Brain microvascular endothelial cell (primary cell): ENCODE measurements at regions not wholly inside any gene's neighbourhood (a gene's known extent, or its start where the extent isn't known, plus 50 kb on each side); places are given as distances from the start of the nearest gene placed in this dataset.
"Not testable (repeated sequence)": the region's sequence is repeated elsewhere in the genome, so short reads cannot be mapped to it uniquely, and the experiment has no call there.

ENCODE experiments used
- DNase-seq: peaks from one replicate; pipeline ENCODE4 v3.0.0-alpha.2; 2020
- H3K27ac ChIP-seq: fragments of 250-450 bp; sonication (Bioruptor Pico); 2 replicates; pipeline ENCODE4 v1.5.1; 2020; ENCODE audit warnings: mild to moderate bottlenecking, moderate library complexity
- H3K27me3 ChIP-seq: fragments of 250-450 bp; sonication (Bioruptor Pico); replicated peaks from 2 replicates; pipeline ENCODE4 v1.5.1; 2020; ENCODE audit warnings: mild to moderate bottlenecking
- H3K36me3 ChIP-seq: fragments of 250-450 bp; sonication (Bioruptor Pico); replicated peaks from 2 replicates; pipeline ENCODE4 v1.5.1; 2020; ENCODE audit warnings: mild to moderate bottlenecking
- H3K4me3 ChIP-seq: 2 replicates; pipeline ENCODE4 v1.5.1; 2011; ENCODE audit warnings: low read depth, mild to moderate bottlenecking, control low read depth, low read length, moderate library complexity
- in situ Hi-C: cut with HindIII; loops from 2 replicates; pipeline ENCODE4 v1.10.0; 2017; ENCODE audit warnings: low sequenced_read_pairs, low pct_ligation_motif_present
- TF ChIP-seq, protein P1 (sequence below): IDR thresholded peaks from 2 replicates; pipeline ENCODE4 v1.5.1; 2011; ENCODE audit warnings: low read depth, mild to moderate bottlenecking, moderate library complexity, low read length, control low read depth, inconsistent platforms; ENCODE audit errors: missing control alignments

DNA sequence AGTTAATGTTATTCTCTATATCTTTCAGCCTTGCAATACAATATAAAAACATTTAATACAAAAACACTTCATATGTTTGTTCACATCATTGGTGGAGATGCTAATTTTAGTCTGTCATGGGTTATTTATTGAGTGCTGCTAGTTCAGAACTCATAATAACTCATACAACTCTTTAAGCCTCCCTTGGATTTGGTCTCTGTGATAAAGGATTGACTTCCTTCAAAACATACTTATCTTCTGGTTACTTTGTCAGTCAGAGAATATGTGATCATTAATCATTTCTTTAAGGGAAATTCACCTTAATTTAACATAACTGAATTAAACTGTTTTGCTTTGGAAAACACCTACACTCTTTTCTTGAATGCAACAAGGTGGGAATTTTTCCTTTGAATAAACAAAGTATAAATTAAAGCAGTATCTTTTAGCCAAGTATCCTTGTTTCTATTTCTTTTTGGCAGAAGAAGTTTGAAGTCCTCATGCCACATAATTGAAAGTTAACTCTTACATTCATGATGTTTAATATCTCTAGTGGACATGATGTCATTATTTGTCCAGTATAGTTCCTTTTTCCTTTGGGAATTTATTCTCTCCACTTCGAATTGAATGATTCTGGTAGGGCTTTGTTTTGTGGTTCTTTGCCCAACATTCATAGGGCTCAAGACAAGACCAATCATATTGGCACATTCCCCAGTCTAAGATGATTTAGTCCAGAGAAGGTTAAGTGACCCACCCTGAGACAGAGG is 133.2 kb upstream of the CENPW start:
- in situ Hi-C loops, result no loop called here
- no peak overlapping the region for H3K4me3 ChIP-seq
- DNase-seq, result no peak
- TF ChIP-seq, protein P1, sequence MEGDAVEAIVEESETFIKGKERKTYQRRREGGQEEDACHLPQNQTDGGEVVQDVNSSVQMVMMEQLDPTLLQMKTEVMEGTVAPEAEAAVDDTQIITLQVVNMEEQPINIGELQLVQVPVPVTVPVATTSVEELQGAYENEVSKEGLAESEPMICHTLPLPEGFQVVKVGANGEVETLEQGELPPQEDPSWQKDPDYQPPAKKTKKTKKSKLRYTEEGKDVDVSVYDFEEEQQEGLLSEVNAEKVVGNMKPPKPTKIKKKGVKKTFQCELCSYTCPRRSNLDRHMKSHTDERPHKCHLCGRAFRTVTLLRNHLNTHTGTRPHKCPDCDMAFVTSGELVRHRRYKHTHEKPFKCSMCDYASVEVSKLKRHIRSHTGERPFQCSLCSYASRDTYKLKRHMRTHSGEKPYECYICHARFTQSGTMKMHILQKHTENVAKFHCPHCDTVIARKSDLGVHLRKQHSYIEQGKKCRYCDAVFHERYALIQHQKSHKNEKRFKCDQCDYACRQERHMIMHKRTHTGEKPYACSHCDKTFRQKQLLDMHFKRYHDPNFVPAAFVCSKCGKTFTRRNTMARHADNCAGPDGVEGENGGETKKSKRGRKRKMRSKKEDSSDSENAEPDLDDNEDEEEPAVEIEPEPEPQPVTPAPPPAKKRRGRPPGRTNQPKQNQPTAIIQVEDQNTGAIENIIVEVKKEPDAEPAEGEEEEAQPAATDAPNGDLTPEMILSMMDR, result no peak
- H3K27me3 ChIP-seq, result no peaks in the 10 kb centered on the region
- H3K27ac ChIP-seq, result no peak overlapping the region
- no peaks in the 10 kb centered on the region for H3K36me3 ChIP-seq

DNA sequence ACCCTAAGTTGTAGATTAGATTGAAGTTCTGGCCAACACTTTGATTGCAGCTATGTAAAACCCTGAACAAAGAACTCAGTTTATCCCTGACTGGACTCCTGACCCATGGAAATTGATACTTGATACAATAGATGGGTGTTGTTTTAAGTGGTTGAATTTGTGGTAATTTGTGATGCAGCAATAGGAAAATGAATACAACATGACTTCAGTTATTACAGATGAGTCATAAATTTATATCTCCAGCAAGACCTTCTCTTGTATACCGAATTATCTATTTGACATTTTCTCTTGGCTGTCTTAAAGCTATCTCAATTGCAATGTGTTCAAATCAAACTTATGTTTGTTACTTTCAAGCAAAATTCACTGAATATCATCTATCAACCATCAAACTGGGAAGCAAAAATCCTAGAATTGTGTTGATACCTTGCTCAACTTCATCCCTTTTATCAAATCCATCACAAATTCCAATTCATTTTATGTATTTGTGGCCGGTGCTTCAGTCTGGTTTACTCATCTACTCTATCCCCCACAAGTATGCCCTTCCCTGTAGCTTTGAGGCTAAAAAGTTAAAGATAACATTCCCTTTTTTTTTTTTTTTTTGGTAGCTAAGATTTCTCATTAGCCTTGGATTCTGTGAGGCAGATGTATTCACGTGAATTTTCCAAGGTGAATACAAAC is 129.4 kb upstream of the CENPW start:
- in situ Hi-C loops, result no loop called here
- Histone ChIP-seq H3K4me3 (no peak overlapping the region), H3K27me3 (no peaks in the 10 kb centered on the region), H3K27ac (no peak overlapping the region), H3K36me3 (no peaks in the 10 kb centered on the region)
- TF ChIP-seq, protein P1, result no peak
- no peak for DNase-seq

DNA sequence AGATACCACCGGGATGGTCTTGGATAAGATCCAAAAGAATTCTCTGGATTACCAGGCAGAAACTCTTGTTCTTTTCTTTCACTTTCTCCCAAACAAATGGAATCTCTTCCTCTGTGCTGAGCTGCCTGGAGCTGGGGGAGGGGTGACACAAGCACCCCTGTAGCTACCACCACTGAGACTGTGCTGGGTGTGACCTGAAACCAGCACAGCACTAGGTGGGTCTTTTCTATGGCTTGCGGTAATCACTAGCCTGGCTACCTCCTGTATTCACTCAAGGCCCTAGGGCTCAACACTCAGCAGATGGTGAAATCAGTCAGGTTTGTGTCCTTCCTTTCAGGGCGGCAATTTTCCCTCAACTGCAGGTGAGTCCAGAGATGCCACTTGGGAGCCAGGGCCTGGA is 122.4 kb upstream of the CENPW start:
- in situ Hi-C loops, result no loop called here
- no peaks in the 10 kb centered on the region for H3K27me3 ChIP-seq
- H3K4me3 ChIP-seq, result no peak overlapping the region
- DNase-seq, result no peak
- no peaks in the 10 kb centered on the region for H3K36me3 ChIP-seq
- TF ChIP-seq, protein P1, result no peak
- H3K27ac ChIP-seq, result no peak overlapping the region

DNA sequence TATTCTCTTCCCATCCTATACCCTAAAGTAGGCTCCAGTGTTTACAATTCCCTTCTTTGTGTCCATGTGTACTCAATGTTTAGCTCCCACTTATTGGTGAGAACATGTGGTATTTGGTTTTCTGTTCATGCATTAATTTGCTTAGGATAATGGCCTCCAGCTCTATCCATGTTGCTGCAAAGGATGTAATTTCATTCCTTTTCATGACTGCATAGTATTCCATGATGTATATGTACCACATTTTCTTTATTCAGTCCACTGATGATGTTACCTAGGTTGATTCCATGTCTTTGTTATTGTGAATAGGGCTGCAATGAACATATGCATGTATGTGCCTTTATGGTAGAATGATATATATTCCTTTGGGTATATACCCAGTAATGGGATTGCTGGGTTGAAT is 119.0 kb upstream of the CENPW start:
- H3K4me3 ChIP-seq, in situ Hi-C loops, H3K36me3 ChIP-seq, H3K27ac ChIP-seq, DNase-seq, H3K27me3 ChIP-seq: not testable (repeated sequence)

DNA sequence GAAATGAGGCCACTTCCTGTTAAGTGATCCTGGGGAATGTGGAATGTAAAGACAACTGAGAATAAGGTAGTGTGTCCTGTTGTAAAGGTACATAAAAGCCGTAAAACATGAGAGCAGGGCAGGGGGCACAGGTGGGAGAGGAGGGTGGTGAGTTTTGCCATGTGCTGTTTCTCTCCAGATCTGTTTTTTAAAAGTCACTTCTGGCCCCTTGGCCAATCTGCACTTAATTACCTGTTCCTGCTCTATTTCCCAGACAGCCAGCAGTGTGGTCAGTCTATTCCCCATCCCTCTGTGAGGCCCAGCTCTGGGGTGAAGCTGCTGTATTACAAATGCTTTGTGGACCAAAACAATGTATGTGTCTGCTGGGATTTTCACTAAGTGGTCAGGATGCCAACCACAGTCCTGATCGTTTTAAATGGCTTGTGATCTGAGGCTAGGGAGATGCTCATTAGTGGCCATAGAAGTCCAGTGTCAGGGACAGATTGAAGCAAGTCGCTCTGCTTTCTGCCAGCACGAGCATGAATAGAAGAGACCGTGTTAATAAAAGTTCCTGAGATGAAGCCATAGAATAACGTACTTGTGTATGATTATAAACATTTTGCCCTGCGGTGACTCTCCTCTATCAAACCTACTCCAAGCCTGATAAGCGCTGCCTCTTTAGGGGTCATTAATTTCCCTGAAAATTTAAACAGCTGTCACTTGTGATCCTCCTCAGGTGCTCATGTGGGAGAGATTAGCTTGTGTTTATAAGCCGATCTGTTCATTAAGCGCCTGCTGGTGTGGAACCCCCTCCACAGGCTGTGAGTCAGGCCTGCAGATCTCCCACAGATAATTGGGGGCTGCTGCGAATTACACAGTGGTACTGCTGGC is 111.8 kb upstream of the CENPW start:
- no peaks in the 10 kb centered on the region for H3K27me3 ChIP-seq
- H3K27ac ChIP-seq, result no peak overlapping the region
- no peaks in the 10 kb centered on the region for H3K36me3 ChIP-seq
- no peak overlapping the region for H3K4me3 ChIP-seq
- in situ Hi-C loops, result no loop called here
- TF ChIP-seq, protein P1, result no peak
- no peak for DNase-seq

DNA sequence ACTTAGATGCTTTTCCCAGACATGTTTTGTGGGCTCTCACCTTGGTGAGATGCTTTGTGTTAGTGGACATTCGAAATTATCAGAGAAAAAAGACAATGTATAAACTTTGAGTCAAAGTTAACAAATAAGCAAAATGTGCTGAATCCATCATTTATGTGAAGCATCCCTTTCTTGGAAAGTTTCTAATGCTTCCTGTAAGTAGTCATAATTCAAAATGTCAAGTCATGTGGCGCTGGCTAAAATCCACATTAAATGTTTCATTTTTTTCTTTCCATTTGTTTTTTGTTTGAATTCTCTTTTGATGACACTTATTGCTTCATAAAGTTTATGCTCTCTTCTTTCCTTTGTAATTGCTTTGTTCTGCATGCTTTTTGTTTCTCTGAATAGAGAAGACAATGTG is 107.2 kb upstream of the CENPW start:
- H3K4me3 ChIP-seq, result no peak overlapping the region
- in situ Hi-C loops, result no loop called here

More for the DNA sequence above, 107.2 kb upstream of the CENPW start:
- Histone ChIP-seq H3K27ac (no peak overlapping the region), H3K27me3 (no peaks in the 10 kb centered on the region), H3K36me3 (no peaks in the 10 kb centered on the region)
- no peak for DNase-seq
- TF ChIP-seq, protein P1, result no peak
